HFFc6 (cell line): ENCODE measurements at regions not wholly inside any gene's neighbourhood (a gene's known extent, or its start where the extent isn't known, plus 50 kb on each side); places are given as distances from the start of the nearest gene placed in this dataset.

Experiments
- DNase-seq: peaks from one replicate; pipeline ENCODE4 v3.0.0-alpha.2; 2018
- H3K27ac Mint-ChIP-seq: 2 replicates; pipeline ENCODE4 v1.8.0; 2020; ENCODE audit warnings: mild to moderate bottlenecking, mixed read lengths
- H3K27me3 Mint-ChIP-seq: 2 replicates; pipeline ENCODE4 v1.8.0; 2021; ENCODE audit warnings: mild to moderate bottlenecking, moderate library complexity, mixed read lengths; ENCODE audit not compliant: insufficient read depth
- H3K36me3 Mint-ChIP-seq: 2 replicates; pipeline ENCODE4 v1.8.0; 2021; ENCODE audit warnings: low read depth, mixed read lengths
- H3K4me1 Mint-ChIP-seq: 2 replicates; pipeline ENCODE4 v1.8.0; 2020; ENCODE audit warnings: low read depth, mixed read lengths
- H3K4me3 Mint-ChIP-seq: 2 replicates; pipeline ENCODE4 v1.8.0; 2020; ENCODE audit warnings: mild to moderate bottlenecking, moderate library complexity, mixed read lengths
- H3K9me3 Mint-ChIP-seq: 2 replicates; pipeline ENCODE4 v1.8.0; 2020; ENCODE audit warnings: mild to moderate bottlenecking, mixed read lengths
- TF ChIP-seq, protein P1 (sequence below): fragments of 200-600 bp; sonication (generic); IDR thresholded peaks from 2 replicates; pipeline ENCODE4 v1.5.0; 2021; ENCODE audit warnings: antibody characterized with exemption, mild to moderate bottlenecking

- H3K36me3 Mint-ChIP-seq: no peaks in the 10 kb centered on the region
- DNase-seq: peak; percentile 26
- no peak overlapping the region for H3K27ac Mint-ChIP-seq
- no peak overlapping the region for H3K4me3 Mint-ChIP-seq
- no peaks in the 10 kb centered on the region for H3K27me3 Mint-ChIP-seq
- H3K4me1 Mint-ChIP-seq: peaks cover 38% of the 10 kb centered on the region; the same call in 1 of the 2 replicates
- peaks cover 4% of the 10 kb centered on the region; the same call in 1 of the 2 replicates for H3K9me3 Mint-ChIP-seq
- TF ChIP-seq, protein P1, sequence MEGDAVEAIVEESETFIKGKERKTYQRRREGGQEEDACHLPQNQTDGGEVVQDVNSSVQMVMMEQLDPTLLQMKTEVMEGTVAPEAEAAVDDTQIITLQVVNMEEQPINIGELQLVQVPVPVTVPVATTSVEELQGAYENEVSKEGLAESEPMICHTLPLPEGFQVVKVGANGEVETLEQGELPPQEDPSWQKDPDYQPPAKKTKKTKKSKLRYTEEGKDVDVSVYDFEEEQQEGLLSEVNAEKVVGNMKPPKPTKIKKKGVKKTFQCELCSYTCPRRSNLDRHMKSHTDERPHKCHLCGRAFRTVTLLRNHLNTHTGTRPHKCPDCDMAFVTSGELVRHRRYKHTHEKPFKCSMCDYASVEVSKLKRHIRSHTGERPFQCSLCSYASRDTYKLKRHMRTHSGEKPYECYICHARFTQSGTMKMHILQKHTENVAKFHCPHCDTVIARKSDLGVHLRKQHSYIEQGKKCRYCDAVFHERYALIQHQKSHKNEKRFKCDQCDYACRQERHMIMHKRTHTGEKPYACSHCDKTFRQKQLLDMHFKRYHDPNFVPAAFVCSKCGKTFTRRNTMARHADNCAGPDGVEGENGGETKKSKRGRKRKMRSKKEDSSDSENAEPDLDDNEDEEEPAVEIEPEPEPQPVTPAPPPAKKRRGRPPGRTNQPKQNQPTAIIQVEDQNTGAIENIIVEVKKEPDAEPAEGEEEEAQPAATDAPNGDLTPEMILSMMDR: no peak
These were observed 289.8 kb downstream of the ARPP21 start for GRCh38 chr3:35929158-35929557.

DNA sequence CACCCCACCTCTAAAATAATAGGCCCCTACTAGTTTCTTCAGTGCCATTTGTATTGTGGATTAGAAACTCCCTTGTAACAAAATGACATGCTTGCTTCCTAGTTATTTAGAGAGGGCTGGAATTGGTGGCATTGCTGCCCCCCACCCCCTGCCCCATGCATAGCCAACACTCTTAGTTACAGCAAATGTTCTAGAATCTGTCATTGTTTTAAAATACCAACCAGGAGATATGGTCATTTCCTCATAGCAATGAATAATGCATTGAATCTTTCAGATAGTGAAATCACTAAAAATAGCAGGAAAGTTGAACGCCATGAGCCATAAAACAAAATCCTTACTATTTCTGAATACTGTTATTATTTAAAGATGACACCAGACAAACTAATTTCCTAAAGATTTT lies 292.5 kb downstream of the ARPP21 start:
- H3K27me3 Mint-ChIP-seq: no peaks in the 10 kb centered on the region
- no peak overlapping the region for H3K27ac Mint-ChIP-seq
- TF ChIP-seq, protein P1: no peak
- no peak overlapping the region for H3K4me3 Mint-ChIP-seq
- no peaks in the 10 kb centered on the region for H3K36me3 Mint-ChIP-seq
- no peaks in the 10 kb centered on the region; the same call in 1 of the 2 replicates for H3K9me3 Mint-ChIP-seq
- DNase-seq: no peak
- H3K4me1 Mint-ChIP-seq: peaks cover 36% of the 10 kb centered on the region; the same call in 1 of the 2 replicates

DNA sequence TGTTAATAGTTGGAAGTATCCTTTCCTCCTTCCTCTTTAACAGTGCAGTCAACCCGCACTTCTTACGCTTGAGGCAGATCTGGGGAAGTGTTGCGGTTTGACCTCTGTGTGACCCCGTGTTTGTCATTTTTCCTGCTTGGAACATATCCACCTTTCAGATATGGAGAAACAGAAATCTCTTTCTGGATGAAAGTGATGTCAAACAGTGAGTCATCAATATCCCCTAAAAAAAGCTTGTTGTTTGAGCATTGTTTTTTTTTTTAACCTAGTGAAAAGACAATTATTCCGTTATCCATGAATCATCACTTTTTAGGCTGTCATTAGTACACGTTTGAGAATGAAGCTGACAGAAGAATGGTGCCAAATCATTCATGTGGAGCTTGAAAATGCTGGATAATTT lies 293.7 kb downstream of the ARPP21 start:
- no peaks in the 10 kb centered on the region for H3K27me3 Mint-ChIP-seq
- no peaks in the 10 kb centered on the region; the same call in 1 of the 2 replicates for H3K9me3 Mint-ChIP-seq
- peak; percentile 74 for DNase-seq
- TF ChIP-seq, protein P1: no peak
- H3K36me3 Mint-ChIP-seq: no peaks in the 10 kb centered on the region
- H3K4me1 Mint-ChIP-seq: peaks cover 36% of the 10 kb centered on the region; the same call in 1 of the 2 replicates
- peak overlapping the region; percentile 18; the same call in 1 of the 2 replicates for H3K27ac Mint-ChIP-seq
- no peak overlapping the region for H3K4me3 Mint-ChIP-seq

DNA sequence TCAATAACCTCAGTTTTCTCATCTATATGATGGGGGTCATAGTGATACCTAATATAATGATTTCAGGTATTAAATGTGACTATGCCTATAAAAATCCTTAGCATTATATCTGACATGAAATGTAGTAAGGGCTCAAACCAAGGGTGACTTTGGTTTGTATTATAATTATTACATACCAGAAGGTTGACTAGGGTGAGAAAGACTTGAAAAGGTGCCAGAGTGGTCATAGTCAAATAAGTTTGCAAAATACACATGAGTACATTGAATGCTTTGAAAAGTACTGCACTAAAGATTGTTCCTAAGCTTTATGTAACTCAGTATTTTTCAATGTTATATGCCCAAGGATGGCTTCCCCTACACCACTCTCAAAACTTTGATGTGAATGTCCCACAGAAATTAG lies 297.2 kb downstream of the ARPP21 start:
- peaks cover 4% of the 10 kb centered on the region for H3K9me3 Mint-ChIP-seq
- TF ChIP-seq, protein P1: no peak
- H3K27ac Mint-ChIP-seq: no peak overlapping the region
- H3K4me3 Mint-ChIP-seq: no peak overlapping the region
- peak; percentile 28 for DNase-seq
- H3K27me3 Mint-ChIP-seq: no peaks in the 10 kb centered on the region
- peaks cover 16% of the 10 kb centered on the region; the same call in 1 of the 2 replicates for H3K4me1 Mint-ChIP-seq
- no peaks in the 10 kb centered on the region for H3K36me3 Mint-ChIP-seq

- Mint-ChIP-seq H3K27me3 (no peaks in the 10 kb centered on the region), H3K36me3 (no peaks in the 10 kb centered on the region), H3K4me3 (peak overlapping the region; percentile 7; the same call in 1 of the 2 replicates), H3K9me3 (peaks cover 4% of the 10 kb centered on the region), H3K4me1 (peaks cover 20% of the 10 kb centered on the region; the same call in 1 of the 2 replicates), H3K27ac (peak overlapping the region; percentile 44; the same call in 1 of the 2 replicates)
- TF ChIP-seq, protein P1: no peak
- peak; percentile 9 for DNase-seq
These were observed 305.8 kb downstream of the ARPP21 start for GRCh38 chr3:35944926-35945710.
